ENCODE measurements at regions not wholly inside any gene's neighbourhood (a gene's known extent, or its start where the extent isn't known, plus 50 kb on each side); places are given as distances from the start of the nearest gene placed in this dataset.

DNA sequence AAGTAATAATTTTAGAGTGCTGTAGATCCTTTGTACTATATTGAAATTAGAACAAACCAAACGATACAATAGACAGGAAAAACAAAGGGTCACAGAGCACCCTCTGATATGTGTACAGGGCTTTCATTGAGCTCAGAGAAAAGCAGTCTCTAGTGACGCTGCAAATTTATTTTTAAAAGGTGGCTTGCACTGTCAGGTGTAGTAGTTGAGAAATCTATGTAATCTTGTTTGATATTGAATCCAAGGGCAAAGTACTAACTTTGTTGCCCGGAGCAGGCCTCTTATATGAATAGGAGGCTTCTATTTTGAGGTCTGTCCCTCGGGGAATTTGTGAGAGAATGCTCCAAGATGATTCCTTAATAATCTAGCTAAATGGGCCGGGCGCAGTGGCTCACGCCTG is 1755.5 kb downstream of the PCDH7 start:
- TF ChIP-seq POLR2A (IDR thresholded peaks at IDR 0.05) (no peak), EP300 (IDR thresholded peaks at IDR 0.05) (no peak)
- TF ChIP-seq, protein P1, sequence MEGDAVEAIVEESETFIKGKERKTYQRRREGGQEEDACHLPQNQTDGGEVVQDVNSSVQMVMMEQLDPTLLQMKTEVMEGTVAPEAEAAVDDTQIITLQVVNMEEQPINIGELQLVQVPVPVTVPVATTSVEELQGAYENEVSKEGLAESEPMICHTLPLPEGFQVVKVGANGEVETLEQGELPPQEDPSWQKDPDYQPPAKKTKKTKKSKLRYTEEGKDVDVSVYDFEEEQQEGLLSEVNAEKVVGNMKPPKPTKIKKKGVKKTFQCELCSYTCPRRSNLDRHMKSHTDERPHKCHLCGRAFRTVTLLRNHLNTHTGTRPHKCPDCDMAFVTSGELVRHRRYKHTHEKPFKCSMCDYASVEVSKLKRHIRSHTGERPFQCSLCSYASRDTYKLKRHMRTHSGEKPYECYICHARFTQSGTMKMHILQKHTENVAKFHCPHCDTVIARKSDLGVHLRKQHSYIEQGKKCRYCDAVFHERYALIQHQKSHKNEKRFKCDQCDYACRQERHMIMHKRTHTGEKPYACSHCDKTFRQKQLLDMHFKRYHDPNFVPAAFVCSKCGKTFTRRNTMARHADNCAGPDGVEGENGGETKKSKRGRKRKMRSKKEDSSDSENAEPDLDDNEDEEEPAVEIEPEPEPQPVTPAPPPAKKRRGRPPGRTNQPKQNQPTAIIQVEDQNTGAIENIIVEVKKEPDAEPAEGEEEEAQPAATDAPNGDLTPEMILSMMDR (IDR thresholded peaks at IDR 0.05), result no peak

Data from stomach (tissue), 4 donors.